HFFc6 (cell line): ENCODE measurements at regions not wholly inside any gene's neighbourhood (a gene's known extent, or its start where the extent isn't known, plus 50 kb on each side); places are given as distances from the start of the nearest gene placed in this dataset.

Source experiments
- DNase-seq: peaks from one replicate; pipeline ENCODE4 v3.0.0-alpha.2; 2018
- H3K27ac Mint-ChIP-seq: 2 replicates; pipeline ENCODE4 v1.8.0; 2020; ENCODE audit warnings: mild to moderate bottlenecking, mixed read lengths
- H3K27me3 Mint-ChIP-seq: 2 replicates; pipeline ENCODE4 v1.8.0; 2021; ENCODE audit warnings: mild to moderate bottlenecking, moderate library complexity, mixed read lengths; ENCODE audit not compliant: insufficient read depth
- H3K36me3 Mint-ChIP-seq: 2 replicates; pipeline ENCODE4 v1.8.0; 2021; ENCODE audit warnings: low read depth, mixed read lengths
- H3K4me1 Mint-ChIP-seq: 2 replicates; pipeline ENCODE4 v1.8.0; 2020; ENCODE audit warnings: low read depth, mixed read lengths
- H3K4me3 Mint-ChIP-seq: 2 replicates; pipeline ENCODE4 v1.8.0; 2020; ENCODE audit warnings: mild to moderate bottlenecking, moderate library complexity, mixed read lengths
- H3K9me3 Mint-ChIP-seq: 2 replicates; pipeline ENCODE4 v1.8.0; 2020; ENCODE audit warnings: mild to moderate bottlenecking, mixed read lengths
- TF ChIP-seq, protein P1 (sequence below): fragments of 200-600 bp; sonication (generic); IDR thresholded peaks from 2 replicates; pipeline ENCODE4 v1.5.0; 2021; ENCODE audit warnings: antibody characterized with exemption, mild to moderate bottlenecking

DNA sequence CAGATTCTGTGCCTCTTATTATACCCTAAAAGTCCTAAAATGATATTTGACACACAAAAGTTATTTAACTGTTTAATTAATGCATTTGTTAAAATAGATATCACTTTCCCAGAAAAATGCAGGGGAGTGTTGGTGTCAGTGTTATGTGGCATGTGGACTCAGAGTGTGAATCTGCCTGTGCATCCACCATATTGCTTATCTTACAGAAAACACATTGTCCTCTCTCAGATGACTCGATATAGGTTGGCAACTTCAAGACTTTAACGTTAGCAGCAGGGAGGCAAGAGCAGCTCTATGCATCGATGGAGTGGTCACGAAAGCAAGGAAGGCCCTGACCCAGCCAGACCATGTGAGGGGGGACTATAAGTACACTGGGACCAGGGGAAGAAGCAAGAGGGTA, 165.4 kb upstream of the DCBLD2 start:
- peaks cover 24% of the 10 kb centered on the region for H3K27me3 Mint-ChIP-seq
- no peaks in the 10 kb centered on the region; the same call in 1 of the 2 replicates for H3K9me3 Mint-ChIP-seq
- DNase-seq: no peak
- H3K27ac Mint-ChIP-seq: no peak overlapping the region
- H3K4me1 Mint-ChIP-seq: no peaks in the 10 kb centered on the region
- H3K36me3 Mint-ChIP-seq: no peaks in the 10 kb centered on the region
- H3K4me3 Mint-ChIP-seq: no peak overlapping the region
- TF ChIP-seq, protein P1, sequence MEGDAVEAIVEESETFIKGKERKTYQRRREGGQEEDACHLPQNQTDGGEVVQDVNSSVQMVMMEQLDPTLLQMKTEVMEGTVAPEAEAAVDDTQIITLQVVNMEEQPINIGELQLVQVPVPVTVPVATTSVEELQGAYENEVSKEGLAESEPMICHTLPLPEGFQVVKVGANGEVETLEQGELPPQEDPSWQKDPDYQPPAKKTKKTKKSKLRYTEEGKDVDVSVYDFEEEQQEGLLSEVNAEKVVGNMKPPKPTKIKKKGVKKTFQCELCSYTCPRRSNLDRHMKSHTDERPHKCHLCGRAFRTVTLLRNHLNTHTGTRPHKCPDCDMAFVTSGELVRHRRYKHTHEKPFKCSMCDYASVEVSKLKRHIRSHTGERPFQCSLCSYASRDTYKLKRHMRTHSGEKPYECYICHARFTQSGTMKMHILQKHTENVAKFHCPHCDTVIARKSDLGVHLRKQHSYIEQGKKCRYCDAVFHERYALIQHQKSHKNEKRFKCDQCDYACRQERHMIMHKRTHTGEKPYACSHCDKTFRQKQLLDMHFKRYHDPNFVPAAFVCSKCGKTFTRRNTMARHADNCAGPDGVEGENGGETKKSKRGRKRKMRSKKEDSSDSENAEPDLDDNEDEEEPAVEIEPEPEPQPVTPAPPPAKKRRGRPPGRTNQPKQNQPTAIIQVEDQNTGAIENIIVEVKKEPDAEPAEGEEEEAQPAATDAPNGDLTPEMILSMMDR: no peak

DNA sequence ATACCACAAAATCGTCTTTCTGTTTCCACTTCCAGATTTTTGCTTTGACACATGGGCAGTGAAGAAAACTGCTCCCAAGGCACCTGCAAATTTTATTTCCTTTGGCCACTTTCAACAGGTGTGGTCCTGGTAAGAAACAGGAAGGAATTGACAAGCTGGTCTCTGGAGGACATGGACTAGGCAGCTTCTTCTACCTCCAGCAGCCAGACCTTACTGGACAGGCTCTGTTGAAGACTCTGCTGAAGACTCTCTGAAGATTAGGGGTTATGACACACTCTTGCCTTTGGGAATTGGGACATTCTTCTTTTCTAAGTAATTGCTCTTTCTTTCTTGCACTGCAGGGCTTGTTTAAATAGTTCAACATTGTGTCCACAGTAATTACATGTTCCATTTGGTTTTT, 147.7 kb upstream of the DCBLD2 start:
- no peaks in the 10 kb centered on the region for H3K36me3 Mint-ChIP-seq
- H3K4me3 Mint-ChIP-seq: no peak overlapping the region
- peaks cover 9% of the 10 kb centered on the region for H3K27me3 Mint-ChIP-seq
- H3K9me3 Mint-ChIP-seq: no peaks in the 10 kb centered on the region
- TF ChIP-seq, protein P1: no peak
- DNase-seq: no peak
- H3K4me1 Mint-ChIP-seq: no peaks in the 10 kb centered on the region
- no peak overlapping the region for H3K27ac Mint-ChIP-seq

DNA sequence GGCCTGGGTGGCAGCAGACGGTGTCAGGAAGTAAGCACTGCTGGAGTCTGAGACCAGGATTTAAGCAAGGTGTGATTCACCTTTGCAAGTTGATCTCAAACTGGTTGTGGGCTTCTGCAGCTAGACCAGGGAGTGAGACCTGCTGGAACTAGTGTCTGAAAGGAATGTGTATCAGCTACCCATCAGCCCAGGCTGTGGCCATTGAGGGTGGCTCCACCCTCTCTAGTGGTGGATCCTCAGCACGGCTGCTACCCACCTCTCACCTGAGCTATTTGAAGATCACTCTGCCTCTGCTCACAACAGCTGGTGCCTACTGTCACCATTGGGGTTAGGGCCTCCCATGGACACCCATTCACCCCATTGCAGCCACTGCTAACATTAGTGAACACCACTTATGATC, 140.3 kb upstream of the DCBLD2 start:
- TF ChIP-seq, protein P1: no peak
- no peaks in the 10 kb centered on the region for H3K9me3 Mint-ChIP-seq
- no peak overlapping the region for H3K4me3 Mint-ChIP-seq
- H3K36me3 Mint-ChIP-seq: no peaks in the 10 kb centered on the region
- H3K27ac Mint-ChIP-seq: no peak overlapping the region
- no peaks in the 10 kb centered on the region for H3K4me1 Mint-ChIP-seq
- peaks cover 26% of the 10 kb centered on the region for H3K27me3 Mint-ChIP-seq
- no peak for DNase-seq

DNA sequence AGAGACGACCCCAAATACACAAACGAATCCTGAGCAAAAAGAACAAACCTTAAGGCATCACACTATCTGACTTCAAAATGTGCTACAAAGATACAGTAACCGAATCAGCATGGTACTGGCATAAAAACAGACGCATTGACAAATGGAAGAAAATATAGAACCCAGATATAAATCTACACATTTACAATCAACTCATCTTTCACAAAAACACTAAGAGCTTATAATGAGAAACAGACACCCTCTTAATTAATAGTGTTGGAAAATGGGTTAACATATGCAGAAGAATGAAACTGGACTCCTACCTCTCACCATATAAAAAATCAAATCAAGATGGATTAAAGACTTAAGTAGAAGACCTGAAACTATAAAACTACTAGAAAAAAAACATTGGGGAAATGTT, 130.3 kb upstream of the DCBLD2 start:
- no peaks in the 10 kb centered on the region for H3K4me1 Mint-ChIP-seq
- no peak overlapping the region for H3K27ac Mint-ChIP-seq
- no peak overlapping the region for H3K4me3 Mint-ChIP-seq
- H3K36me3 Mint-ChIP-seq: peaks cover 6% of the 10 kb centered on the region
- peaks cover 8% of the 10 kb centered on the region; the same call in 1 of the 2 replicates for H3K27me3 Mint-ChIP-seq
- no peak for DNase-seq
- TF ChIP-seq, protein P1: no peak
- H3K9me3 Mint-ChIP-seq: no peaks in the 10 kb centered on the region; the same call in 1 of the 2 replicates

DNA sequence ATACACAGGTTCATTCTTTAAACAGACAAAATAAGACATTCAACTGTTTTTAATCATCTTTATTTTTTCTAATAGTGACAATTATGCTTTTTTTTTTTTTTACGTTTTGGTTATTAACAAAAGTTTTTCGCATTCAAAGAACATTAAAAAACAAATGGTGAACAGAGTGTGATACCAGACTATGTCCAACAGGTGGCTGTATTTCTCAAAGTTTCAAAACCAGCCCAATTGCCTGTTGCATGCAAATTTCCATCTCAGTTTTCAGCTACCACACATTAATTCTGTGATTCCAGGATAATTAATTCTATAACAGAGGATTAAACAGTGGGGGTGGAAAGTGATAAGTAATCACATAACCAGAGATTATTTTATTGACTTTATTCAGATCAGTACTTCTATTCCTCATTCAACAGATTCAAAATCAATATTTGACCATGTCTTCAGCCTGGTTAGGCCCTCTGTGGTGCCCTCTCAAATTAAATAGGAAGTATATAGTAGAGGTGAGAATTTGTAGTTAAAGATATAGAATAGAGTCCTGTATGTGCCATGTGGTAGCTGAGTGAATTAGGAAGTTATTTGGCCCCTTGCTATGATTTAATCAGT, 122.2 kb upstream of the DCBLD2 start:
- no peak overlapping the region for H3K4me3 Mint-ChIP-seq
- H3K9me3 Mint-ChIP-seq: no peaks in the 10 kb centered on the region; the same call in 1 of the 2 replicates
- TF ChIP-seq, protein P1: peak; percentile 89
- no peaks in the 10 kb centered on the region; the same call in 1 of the 2 replicates for H3K27me3 Mint-ChIP-seq
- H3K27ac Mint-ChIP-seq: no peak overlapping the region
- peak; percentile 29 for DNase-seq
- no peaks in the 10 kb centered on the region for H3K4me1 Mint-ChIP-seq
- peaks cover 6% of the 10 kb centered on the region for H3K36me3 Mint-ChIP-seq
